SH-SY5Y (cell line): ENCODE measurements at regions not wholly inside any gene's neighbourhood (a gene's known extent, or its start where the extent isn't known, plus 50 kb on each side); places are given as distances from the start of the nearest gene placed in this dataset.

Source experiments
- GATA2 ChIP-seq: IDR thresholded peaks from 2 replicates; pipeline ENCODE4 v1.6.1; 2011; ENCODE audit warnings: mild to moderate bottlenecking, low read depth, low read length
- GATA3 ChIP-seq: IDR thresholded peaks from 2 replicates; pipeline ENCODE4 v1.6.1; 2011; ENCODE audit warnings: low read depth, mild to moderate bottlenecking, low read length, moderate library complexity

- TF ChIP-seq GATA2 (no peak), GATA3 (no peak)
Observed at GRCh38 chr2:128502638-128503246, 184.1 kb upstream of the HS6ST1 start.
